ENCODE measurements at regions not wholly inside any gene's neighbourhood (a gene's known extent, or its start where the extent isn't known, plus 50 kb on each side); places are given as distances from the start of the nearest gene placed in this dataset.

- H3K36me3 ChIP-seq (ENCODE audit: control insufficient read depth in 2 of 2, insufficient read depth in 1 of 2, low read length in 2 of 2): no peaks in the 10 kb centered on the region
- H3K4me3 ChIP-seq (ENCODE audit: low read depth, low read length): no peak overlapping the region
- no peak for TF ChIP-seq ZNF24 (tag by site-specific recombination; IDR thresholded peaks at IDR 0.05)
- no peak for TF ChIP-seq ZNF335 (tag by site-specific recombination; conservative IDR thresholded peaks at IDR 0.05)
- no peak for TF ChIP-seq ZNF658 (tag by site-specific recombination; IDR thresholded peaks at IDR 0.05)
- no peak for TF ChIP-seq ZNF214 (tag by site-specific recombination; IDR thresholded peaks at IDR 0.05; ENCODE audit: borderline replicate concordance)
- no peak for TF ChIP-seq YY1 (tag by site-specific recombination; IDR thresholded peaks at IDR 0.05)
- no peak for TF ChIP-seq ZIC2 (tag by site-specific recombination; IDR thresholded peaks at IDR 0.05)
- TF ChIP-seq ZFP3 (tag by site-specific recombination; IDR thresholded peaks at IDR 0.05; ENCODE audit: low read depth): no peak
- TF ChIP-seq FEZF1 (tag by site-specific recombination; IDR thresholded peaks at IDR 0.05): no peak
- no peak for TF ChIP-seq ZBTB44 (tag by site-specific recombination; IDR thresholded peaks at IDR 0.05)
- H3K9me3 ChIP-seq (ENCODE audit: control insufficient read depth, insufficient read depth, low read depth, low read length): no peaks in the 10 kb centered on the region
- ChIA-PET POLR2A (no interaction called here), CTCF (no interaction called here)
- no peaks in the 10 kb centered on the region for H3K4me1 ChIP-seq (ENCODE audit: control insufficient read depth, insufficient read depth, low read length)
- no peak overlapping the region for H3K27ac ChIP-seq (ENCODE audit: extremely low read depth, low read depth, low read length)
Observed at GRCh38 chr2:4972472-4972871, 719.7 kb upstream of the SOX11 start.

- Histone ChIP-seq H3K36me3 (ENCODE audit: control insufficient read depth in 2 of 2, insufficient read depth in 1 of 2, low read length in 2 of 2) (no peaks in the 10 kb centered on the region), H3K4me3 (ENCODE audit: low read depth, low read length) (no peak overlapping the region), H3K9me3 (ENCODE audit: control insufficient read depth, insufficient read depth, low read depth, low read length) (no peaks in the 10 kb centered on the region), H3K27ac (ENCODE audit: extremely low read depth, low read depth, low read length) (no peak overlapping the region), H3K4me1 (ENCODE audit: control insufficient read depth, insufficient read depth, low read length) (no peaks in the 10 kb centered on the region)
- POLR2A ChIA-PET: no interaction called here
- CTCF ChIA-PET: no interaction called here
- TF ChIP-seq ZNF707 (tag by site-specific recombination; IDR thresholded peaks at IDR 0.05) (no peak), ELK4 (IDR thresholded peaks at IDR 0.05; ENCODE audit: borderline replicate concordance, low read depth, low read length) (no peak), WT1 (tag by site-specific recombination; IDR thresholded peaks at IDR 0.05) (no peak), ZNF10 (tag by site-specific recombination; IDR thresholded peaks at IDR 0.05) (no peak), PRDM10 (tag by site-specific recombination; IDR thresholded peaks at IDR 0.05) (no peak), ZNF19 (tag by site-specific recombination; IDR thresholded peaks at IDR 0.05; ENCODE audit: low read depth) (no peak)
Observed at GRCh38 chr2:4973354-4973753, 718.8 kb upstream of the SOX11 start.

- Histone ChIP-seq H3K27ac (ENCODE audit: extremely low read depth, low read depth, low read length) (no peak overlapping the region), H3K36me3 (ENCODE audit: control insufficient read depth in 2 of 2, insufficient read depth in 1 of 2, low read length in 2 of 2) (no peaks in the 10 kb centered on the region), H3K4me1 (ENCODE audit: control insufficient read depth, insufficient read depth, low read length) (no peaks in the 10 kb centered on the region), H3K4me3 (ENCODE audit: low read depth, low read length) (no peak overlapping the region), H3K9me3 (ENCODE audit: control insufficient read depth, insufficient read depth, low read depth, low read length) (no peaks in the 10 kb centered on the region)
- ChIA-PET POLR2A (no interaction called here), CTCF (no interaction called here)
- TF ChIP-seq ZNF366 (tag by site-specific recombination; conservative IDR thresholded peaks at IDR 0.05) (no peak), ZNF677 (tag by site-specific recombination; IDR thresholded peaks at IDR 0.05) (no peak), TCF7L2 (IDR thresholded peaks at IDR 0.05; ENCODE audit: borderline replicate concordance, low read depth, low read length) (no peak), KLF9 (tag by site-specific recombination; IDR thresholded peaks at IDR 0.05; ENCODE audit: low read depth) (no peak), ZNF596 (tag by site-specific recombination; IDR thresholded peaks at IDR 0.05) (no peak), ZNF24 (tag by site-specific recombination; IDR thresholded peaks at IDR 0.05) (no peak), ZNF341 (tag by site-specific recombination; IDR thresholded peaks at IDR 0.05; ENCODE audit: low read depth) (no peak), GLIS1 (tag by site-specific recombination; IDR thresholded peaks at IDR 0.05) (no peak), ZNF610 (tag by site-specific recombination; IDR thresholded peaks at IDR 0.05; ENCODE audit: borderline replicate concordance) (no peak), YY1 (tag by site-specific recombination; IDR thresholded peaks at IDR 0.05) (no peak)
- TF ChIP-seq, protein P1, sequence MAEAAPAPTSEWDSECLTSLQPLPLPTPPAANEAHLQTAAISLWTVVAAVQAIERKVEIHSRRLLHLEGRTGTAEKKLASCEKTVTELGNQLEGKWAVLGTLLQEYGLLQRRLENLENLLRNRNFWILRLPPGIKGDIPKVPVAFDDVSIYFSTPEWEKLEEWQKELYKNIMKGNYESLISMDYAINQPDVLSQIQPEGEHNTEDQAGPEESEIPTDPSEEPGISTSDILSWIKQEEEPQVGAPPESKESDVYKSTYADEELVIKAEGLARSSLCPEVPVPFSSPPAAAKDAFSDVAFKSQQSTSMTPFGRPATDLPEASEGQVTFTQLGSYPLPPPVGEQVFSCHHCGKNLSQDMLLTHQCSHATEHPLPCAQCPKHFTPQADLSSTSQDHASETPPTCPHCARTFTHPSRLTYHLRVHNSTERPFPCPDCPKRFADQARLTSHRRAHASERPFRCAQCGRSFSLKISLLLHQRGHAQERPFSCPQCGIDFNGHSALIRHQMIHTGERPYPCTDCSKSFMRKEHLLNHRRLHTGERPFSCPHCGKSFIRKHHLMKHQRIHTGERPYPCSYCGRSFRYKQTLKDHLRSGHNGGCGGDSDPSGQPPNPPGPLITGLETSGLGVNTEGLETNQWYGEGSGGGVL (tag by site-specific recombination; IDR thresholded peaks at IDR 0.05): no peak
Observed at GRCh38 chr2:4973973-4974372, 718.2 kb upstream of the SOX11 start.
